SU-DHL-6 (cell line): ENCODE measurements at regions not wholly inside any gene's neighbourhood (a gene's known extent, or its start where the extent isn't known, plus 50 kb on each side); places are given as distances from the start of the nearest gene placed in this dataset.

Experiments
- CTCF ChIP-seq: fragments of 200-600 bp; sonication (generic); IDR thresholded peaks from one replicate; pipeline ENCODE4 v1.5.1; 2017; ENCODE audit warnings: antibody characterized with exemption, mild to moderate bottlenecking, low read length, moderate library complexity; ENCODE audit not compliant: insufficient read depth, poor library complexity, severe bottlenecking
- EZH2phosphoT487 ChIP-seq: fragments of 200-600 bp; sonication (generic), shearing (Covaris generic); conservative IDR thresholded peaks from 2 replicates; pipeline ENCODE4 v1.6.1; 2018; ENCODE audit warnings: mild to moderate bottlenecking, antibody characterized with exemption, low read length, moderate library complexity, mixed read lengths

DNA sequence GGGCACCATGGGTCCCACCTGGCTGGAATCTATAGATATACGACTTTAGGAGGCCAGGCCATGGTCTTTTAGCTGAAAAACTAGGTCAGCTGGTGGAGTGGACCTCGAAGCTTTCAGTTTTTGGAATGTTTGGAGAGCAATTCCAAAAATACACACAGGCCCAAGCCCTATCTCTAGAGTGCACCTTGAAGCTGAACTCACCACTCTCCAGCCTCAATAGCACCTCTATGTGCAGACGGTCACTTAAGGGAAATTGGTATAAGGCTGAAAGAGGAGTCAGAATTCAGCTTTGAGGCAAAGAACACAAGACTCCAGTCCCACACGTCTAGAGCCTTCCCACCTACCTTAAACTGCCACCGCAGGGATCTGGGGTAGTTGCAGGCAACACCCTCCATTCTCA, 56.4 kb upstream of the KATNAL1 start:
- no peak for TF ChIP-seq CTCF
- no peak for TF ChIP-seq EZH2phosphoT487
